ENCODE measurements at regions not wholly inside any gene's neighbourhood (a gene's known extent, or its start where the extent isn't known, plus 50 kb on each side); places are given as distances from the start of the nearest gene placed in this dataset.
A peak's percentile ranks its signal among the peaks of the same experiment; 100 is the strongest.

DNA sequence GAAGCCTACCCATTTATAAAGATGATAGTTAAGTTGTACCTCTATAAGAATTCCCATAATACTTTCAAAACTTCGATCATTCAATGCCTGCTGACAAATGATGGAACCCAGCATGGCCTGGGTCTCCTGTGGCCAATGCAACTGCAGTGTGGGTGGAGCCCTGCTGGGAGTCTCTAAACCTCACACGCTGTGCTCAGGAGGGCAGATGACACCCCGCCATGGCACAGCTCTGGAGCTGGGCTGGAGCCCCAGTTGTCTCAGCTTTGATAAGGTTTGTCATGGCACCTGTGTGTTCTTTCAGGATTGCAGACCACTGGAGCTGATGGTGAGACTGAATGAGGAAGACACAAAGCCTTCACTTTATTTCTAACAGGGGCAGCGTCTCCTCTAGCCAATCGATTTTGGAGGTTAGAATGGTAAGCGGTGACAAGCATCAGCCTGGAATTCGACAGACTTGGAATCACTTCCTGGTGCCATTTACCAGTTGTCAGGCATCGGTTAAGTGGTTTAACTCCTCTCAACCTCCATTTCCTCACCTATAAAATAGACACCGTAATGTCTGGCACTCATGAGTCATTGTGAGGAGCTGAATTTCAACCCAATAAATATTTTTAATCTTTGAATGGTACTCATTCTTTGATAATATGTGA lies 383.6 kb upstream of the SALL3 start:
- no peak for DNase-seq (ENCODE audit: low read depth in 1 of 2, low spot score in 1 of 2)
- in situ Hi-C loops (cut with HindIII; ENCODE audit: low pct_unique_long_range_greater_than_20kb, low sequenced_read_pairs) = no loop called here
- no peak for TF ChIP-seq JUND (IDR thresholded peaks at IDR 0.05; ENCODE audit: low read depth)

DNA sequence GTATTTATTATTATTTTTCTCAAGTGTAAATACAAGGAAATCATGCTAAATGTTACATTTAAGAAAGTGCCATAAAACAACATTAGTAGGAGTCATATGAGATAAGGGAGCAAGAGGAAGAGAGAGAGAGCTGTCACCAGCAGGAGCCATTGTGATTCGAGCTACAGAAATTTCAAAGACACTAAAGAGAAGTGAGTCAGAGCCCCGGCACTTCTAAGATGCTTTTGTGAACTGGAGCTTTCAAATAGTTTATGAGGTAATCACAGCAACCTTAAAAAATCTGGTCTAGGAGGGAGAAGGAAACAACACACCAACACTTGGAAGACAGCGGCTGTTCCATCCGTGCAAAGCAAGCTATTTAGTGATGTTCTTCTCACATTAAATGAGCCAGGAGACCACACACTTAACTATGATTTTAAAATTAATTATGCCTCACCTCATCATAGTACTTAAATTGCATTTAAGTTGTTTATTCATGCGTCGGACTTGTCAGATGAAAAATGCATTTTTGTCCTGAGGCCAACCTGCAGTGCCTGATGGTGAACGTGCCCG lies 382.7 kb upstream of the SALL3 start:
- in situ Hi-C loops (cut with HindIII; ENCODE audit: low pct_unique_long_range_greater_than_20kb, low sequenced_read_pairs) = no loop called here
- no peak for DNase-seq (ENCODE audit: low read depth in 1 of 2, low spot score in 1 of 2)
- TF ChIP-seq JUND (IDR thresholded peaks at IDR 0.05; ENCODE audit: low read depth) = no peak

DNA sequence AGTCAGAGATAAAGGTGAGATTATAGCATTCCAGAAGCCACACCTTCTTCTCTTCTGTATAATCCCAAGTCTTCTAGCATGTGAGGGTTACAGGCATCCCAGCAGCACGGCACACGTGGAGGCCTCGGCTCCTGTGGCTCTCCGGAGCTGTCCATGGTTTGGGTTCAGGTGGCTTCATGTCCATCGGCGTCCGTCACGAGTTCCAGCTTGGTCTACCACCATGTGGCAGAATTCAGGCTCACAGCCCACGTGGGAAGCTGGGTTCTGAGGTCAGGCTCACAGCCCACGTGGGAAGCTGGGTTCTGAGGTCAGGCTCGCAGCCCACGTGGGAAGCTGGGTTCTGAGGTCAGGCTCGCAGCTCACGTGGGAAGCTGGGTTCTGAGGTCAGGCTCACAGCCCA lies 378.3 kb upstream of the SALL3 start:
- in situ Hi-C loops (cut with HindIII; ENCODE audit: low pct_unique_long_range_greater_than_20kb, low sequenced_read_pairs) = no loop called here
- DNase-seq (ENCODE audit: low read depth in 1 of 2, low spot score in 1 of 2) = peak in 1 of 2 experiments; percentile 54
- no peak for TF ChIP-seq JUND (IDR thresholded peaks at IDR 0.05; ENCODE audit: low read depth)

DNA sequence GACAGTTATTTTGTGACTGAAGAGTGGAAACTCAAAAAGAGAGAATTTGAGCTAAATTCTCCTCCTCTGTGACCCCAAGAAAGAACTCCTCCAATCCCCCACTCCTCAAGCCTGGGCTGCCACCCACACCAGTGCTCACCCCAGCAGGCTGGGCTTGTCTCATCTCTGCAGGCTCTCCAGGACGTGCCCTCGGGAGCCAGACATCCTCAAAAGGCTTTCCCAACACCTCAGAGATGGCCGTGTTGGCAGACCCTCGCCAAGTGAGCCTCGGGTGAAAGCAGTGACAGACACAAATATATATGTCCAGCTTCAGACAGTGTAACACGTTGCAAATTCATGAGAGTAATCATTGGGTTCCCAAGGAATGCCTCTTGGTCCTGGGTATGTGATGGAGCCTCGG lies 377.7 kb upstream of the SALL3 start:
- DNase-seq (ENCODE audit: low read depth in 1 of 2, low spot score in 1 of 2) = no peak
- in situ Hi-C loops (cut with HindIII; ENCODE audit: low pct_unique_long_range_greater_than_20kb, low sequenced_read_pairs) = no loop called here
- TF ChIP-seq JUND (IDR thresholded peaks at IDR 0.05; ENCODE audit: low read depth) = no peak

DNA sequence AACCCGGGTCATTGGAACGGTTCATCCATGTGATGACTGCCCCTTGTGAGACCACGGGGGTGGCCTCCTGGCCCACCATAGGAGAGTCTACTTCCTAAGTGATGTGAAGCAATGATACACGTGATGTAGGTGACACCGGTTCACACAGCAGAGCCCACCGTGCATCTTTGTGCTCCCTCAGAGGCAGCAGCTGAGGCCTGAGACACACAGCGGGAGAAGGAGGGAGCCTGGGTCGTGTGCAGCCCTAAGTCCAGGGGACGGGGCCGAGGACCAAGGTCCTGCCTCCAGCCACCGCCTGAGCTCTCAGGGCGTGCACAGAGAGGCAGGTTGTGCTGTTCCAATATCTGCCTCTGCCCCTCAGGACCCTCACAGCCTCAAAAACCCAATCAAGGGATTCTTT lies 377.2 kb upstream of the SALL3 start:
- in situ Hi-C loops (cut with HindIII; ENCODE audit: low pct_unique_long_range_greater_than_20kb, low sequenced_read_pairs) = no loop called here
- no peak for DNase-seq (ENCODE audit: low read depth in 1 of 2, low spot score in 1 of 2)
- no peak for TF ChIP-seq JUND (IDR thresholded peaks at IDR 0.05; ENCODE audit: low read depth)

DNA sequence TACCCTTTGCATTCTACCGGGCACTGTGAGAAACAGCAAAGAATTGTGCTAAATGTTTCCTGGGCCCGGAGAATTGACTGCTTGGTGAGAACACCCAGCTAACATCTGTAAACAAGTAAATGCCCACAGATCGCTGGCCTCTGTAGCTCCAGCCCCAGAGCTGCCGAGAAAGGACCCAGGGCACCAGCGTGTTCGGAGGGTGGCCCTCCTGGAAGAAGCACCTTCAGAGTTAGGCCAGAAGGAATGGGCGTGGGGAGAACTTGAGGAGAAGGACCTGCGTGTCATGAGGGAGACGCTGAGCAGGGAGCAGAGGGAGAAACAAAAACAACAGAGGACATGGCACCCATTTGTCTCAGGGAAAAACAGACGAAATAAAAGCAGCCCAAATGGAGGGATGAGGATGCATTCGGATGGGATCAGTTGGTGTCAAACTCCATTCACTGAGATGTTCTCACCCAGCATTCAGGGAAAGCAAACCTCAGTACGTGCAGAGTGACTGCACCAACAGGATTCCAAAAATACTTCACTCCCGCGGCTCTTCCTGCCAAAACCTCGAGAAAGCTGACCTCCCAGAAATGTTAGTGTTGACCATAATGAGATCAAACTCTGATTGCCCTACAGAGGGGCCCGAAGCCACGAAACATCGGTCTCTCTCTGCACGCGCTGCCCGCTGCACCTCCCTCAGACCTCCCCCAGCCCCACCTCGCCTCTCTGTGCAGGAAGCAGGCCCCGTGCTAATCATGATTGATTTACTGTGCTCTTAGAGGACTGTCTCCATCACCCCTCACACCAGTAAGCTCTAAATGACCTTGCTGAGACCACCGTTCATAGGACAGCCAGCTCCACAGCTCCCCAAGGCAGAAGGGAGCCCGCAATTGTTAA lies 376.3 kb upstream of the SALL3 start:
- in situ Hi-C loops (cut with HindIII; ENCODE audit: low pct_unique_long_range_greater_than_20kb, low sequenced_read_pairs) = no loop called here
- peak in 1 of 2 experiments; percentile 20 for DNase-seq (ENCODE audit: low read depth in 1 of 2, low spot score in 1 of 2)
- no peak for TF ChIP-seq JUND (IDR thresholded peaks at IDR 0.05; ENCODE audit: low read depth)

DNA sequence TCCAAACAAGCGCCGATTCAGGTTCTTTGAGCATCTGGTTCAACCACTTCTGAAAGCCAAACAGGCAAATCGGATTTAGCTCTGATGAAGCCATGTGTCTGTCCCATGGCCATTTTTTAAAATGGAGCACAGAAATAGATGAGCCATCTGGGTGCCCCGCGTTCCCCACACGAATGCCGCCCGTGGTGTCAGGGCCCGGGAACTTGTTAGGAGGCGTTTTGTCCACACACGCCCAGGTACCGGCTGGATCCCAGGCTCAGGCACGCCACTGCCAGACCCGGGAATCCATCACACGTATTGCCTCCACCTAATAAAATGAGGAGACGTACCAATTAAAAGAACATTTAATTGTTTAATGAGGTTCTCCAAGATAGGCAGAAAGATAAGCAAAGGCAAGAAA lies 374.4 kb upstream of the SALL3 start:
- TF ChIP-seq JUND (IDR thresholded peaks at IDR 0.05; ENCODE audit: low read depth) = no peak
- in situ Hi-C loops (cut with HindIII; ENCODE audit: low pct_unique_long_range_greater_than_20kb, low sequenced_read_pairs) = no loop called here

DNA sequence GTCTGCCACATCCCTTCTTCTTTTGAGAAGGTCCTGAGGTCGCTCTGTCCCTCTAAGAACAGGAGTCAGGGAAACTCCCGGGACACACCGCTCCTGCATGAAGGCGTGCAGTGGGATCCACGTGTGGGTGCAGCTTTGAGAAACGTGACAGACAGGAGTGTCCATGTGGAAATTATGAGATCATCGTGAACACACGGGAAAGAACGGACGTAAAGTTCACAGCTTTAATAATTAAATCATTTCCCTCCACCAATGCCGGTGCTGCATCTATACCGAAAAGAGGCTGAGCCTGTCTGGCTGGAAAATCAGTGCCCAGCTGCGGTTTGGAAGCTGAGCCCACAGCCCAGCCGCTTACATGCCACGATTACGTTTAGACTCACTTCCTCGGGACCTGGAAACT lies 372.4 kb upstream of the SALL3 start:
- TF ChIP-seq JUND (IDR thresholded peaks at IDR 0.05; ENCODE audit: low read depth) = no peak
- peak in 1 of 2 experiments; percentile 52 for DNase-seq (ENCODE audit: low read depth in 1 of 2, low spot score in 1 of 2)
- in situ Hi-C loops (cut with HindIII; ENCODE audit: low pct_unique_long_range_greater_than_20kb, low sequenced_read_pairs) = no loop called here

More for the DNA sequence above, 374.4 kb upstream of the SALL3 start:
- DNase-seq (ENCODE audit: low read depth in 1 of 2, low spot score in 1 of 2) = peak in 1 of 2 experiments; percentile 5

DNA sequence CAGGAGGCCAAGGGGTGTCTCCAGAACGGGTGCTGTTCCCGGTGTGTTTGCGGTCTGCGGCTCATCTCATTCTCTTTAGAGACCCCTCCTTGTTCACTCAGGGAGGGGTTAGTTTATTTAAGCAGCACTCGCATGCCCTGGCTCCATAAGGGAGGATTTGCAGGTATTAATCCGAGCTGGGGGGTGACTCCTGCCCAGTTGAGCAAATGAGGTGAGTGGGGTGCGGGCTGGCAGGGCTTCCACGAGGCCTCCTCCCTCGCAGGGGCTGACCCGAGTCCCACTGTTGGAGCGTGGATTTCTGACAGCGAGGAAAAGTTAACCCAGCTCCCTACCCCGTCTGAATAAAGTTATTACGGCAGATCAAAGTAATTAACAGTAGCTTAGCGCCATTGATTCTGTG lies 371.8 kb upstream of the SALL3 start:
- TF ChIP-seq JUND (IDR thresholded peaks at IDR 0.05; ENCODE audit: low read depth) = no peak
- DNase-seq (ENCODE audit: low read depth in 1 of 2, low spot score in 1 of 2) = no peak
- in situ Hi-C loops (cut with HindIII; ENCODE audit: low pct_unique_long_range_greater_than_20kb, low sequenced_read_pairs) = no loop called here

DNA sequence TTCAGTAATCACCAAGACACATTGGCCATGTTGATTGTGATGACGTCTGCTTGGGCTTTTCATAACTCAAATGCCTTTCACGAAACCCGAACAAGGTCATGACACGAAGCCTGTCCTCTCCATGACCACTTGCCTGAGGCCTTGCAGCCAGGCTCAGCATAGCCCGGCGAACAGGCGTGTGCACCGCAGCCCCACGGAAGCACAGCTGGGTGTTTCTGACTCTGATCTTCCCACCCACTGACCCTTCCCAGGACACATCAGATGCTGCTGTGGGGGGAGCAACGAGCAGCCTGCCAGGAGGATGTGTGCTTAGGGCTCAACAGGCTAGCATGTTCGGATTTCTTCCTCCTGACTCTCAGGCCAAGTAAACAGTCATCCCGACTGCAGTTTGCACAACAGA lies 369.4 kb upstream of the SALL3 start:
- in situ Hi-C loops (cut with HindIII; ENCODE audit: low pct_unique_long_range_greater_than_20kb, low sequenced_read_pairs) = no loop called here
- peak in 1 of 2 experiments; percentile 3 for DNase-seq (ENCODE audit: low read depth in 1 of 2, low spot score in 1 of 2)
- no peak for TF ChIP-seq JUND (IDR thresholded peaks at IDR 0.05; ENCODE audit: low read depth)

DNA sequence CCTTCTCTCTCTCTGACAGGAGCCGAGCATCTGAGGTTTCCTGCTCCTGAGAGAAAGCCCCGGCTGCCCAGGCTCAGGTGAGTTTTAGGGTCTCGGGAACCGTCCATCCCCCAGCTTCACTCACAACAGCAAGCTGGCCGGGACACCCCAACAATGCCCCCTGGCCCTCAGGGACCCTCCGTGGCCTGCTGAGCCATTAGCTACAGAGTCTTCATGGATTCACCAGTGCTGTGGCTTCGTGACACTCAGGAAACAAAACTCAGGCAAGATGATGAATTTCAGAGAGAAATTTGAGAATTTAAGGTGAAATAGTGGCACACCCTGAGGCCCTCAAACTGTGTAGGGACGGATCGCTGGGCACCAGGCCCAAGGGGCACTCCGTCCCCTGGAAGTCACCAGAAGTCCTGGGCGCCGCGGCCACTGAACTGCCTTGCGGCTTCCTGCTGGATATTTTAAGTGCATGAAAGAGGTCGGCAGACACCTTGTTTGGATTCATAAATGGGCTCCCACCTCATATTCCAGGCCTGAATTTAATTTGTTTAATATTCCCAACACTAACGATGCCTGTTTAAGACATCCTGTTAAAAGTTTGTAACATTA lies 368.3 kb upstream of the SALL3 start:
- in situ Hi-C loops (cut with HindIII; ENCODE audit: low pct_unique_long_range_greater_than_20kb, low sequenced_read_pairs) = no loop called here
- DNase-seq (ENCODE audit: low read depth in 1 of 2, low spot score in 1 of 2) = no peak
- TF ChIP-seq JUND (IDR thresholded peaks at IDR 0.05; ENCODE audit: low read depth) = no peak

DNA sequence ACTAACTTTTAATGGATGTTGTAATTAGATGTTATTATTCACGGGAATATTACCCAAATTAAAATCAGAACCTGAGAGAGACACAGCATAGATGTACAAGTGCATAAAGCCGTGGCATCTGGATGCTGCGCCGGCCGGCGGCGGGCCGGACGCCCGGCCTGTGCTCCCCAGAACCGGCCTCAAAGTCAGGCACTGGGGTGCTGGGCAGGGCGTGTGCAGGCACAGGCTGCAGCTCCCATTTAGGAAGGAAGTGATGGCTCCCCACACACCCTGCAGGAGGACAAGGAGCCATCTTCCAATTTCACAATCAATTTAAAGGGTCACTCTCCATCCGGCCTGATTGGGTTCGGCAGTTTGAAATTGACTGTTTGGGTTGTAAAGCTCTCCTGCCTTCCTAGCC lies 367.7 kb upstream of the SALL3 start:
- in situ Hi-C loops (cut with HindIII; ENCODE audit: low pct_unique_long_range_greater_than_20kb, low sequenced_read_pairs) = no loop called here
- no peak for TF ChIP-seq JUND (IDR thresholded peaks at IDR 0.05; ENCODE audit: low read depth)
- no peak for DNase-seq (ENCODE audit: low read depth in 1 of 2, low spot score in 1 of 2)

DNA sequence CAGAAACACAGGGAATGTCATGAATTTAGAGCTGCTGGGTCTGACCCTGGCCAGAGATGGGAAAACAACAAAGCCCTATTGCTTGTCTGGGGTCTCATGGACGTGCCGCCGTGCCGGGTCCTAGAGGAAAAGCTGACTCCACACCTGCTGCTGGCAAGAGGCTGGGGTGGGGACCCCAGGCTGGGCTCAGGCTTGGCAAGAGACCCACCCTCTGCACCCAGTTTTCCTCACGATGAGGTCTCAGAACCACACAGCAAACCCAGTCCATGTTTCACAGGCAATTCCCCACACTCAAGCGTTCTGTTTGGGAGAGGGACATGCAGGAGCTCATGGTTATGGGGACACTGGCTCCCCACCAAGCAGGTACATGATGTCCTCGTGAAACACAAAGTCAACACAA lies 367.3 kb upstream of the SALL3 start:
- no peak for DNase-seq (ENCODE audit: low read depth in 1 of 2, low spot score in 1 of 2)
- TF ChIP-seq JUND (IDR thresholded peaks at IDR 0.05; ENCODE audit: low read depth) = no peak
- in situ Hi-C loops (cut with HindIII; ENCODE audit: low pct_unique_long_range_greater_than_20kb, low sequenced_read_pairs) = no loop called here

Data from T47D (cell line).